Heart left ventricle (tissue), 16 donors: ENCODE measurements at regions not wholly inside any gene's neighbourhood (a gene's known extent, or its start where the extent isn't known, plus 50 kb on each side); places are given as distances from the start of the nearest gene placed in this dataset.

ENCODE experiments used
- ATAC-seq, 4 donors: fragments of 200-7000 bp; cut with Tn5 transposase; one replicate each; pipeline ENCODE4 v1.9.1; 2020 to 2022; ENCODE audit warnings: moderate library complexity in 4 of 4, mild to moderate bottlenecking in 3 of 4, moderate number of reproducible peaks in 1 of 4
- DNase-seq, 5 donors: peaks; one replicate each; pipeline ENCODE4 v3.0.0-alpha.2; 2020
- H3K27ac ChIP-seq, 12 donors: fragments of 200-600 bp; sonication (generic) in 4 of 12; one replicate each; pipeline versions ENCODE4 v1.5.0 to v1.8.0; 2016 to 2022; ENCODE audit warnings: mild to moderate bottlenecking in 2 of 12
- H3K27me3 ChIP-seq, 9 donors: fragments of 200-600 bp; sonication (generic) in 2 of 9; one replicate each; pipeline versions ENCODE4 v1.5.1 to v1.8.0; 2016 to 2022; ENCODE audit warnings: mild to moderate bottlenecking in 3 of 9
- H3K36me3 ChIP-seq, 9 donors: fragments of 200-600 bp; sonication (generic) in 2 of 9; one replicate each; pipeline versions ENCODE4 v1.5.0 to v1.8.0; 2018 to 2022; ENCODE audit warnings: mild to moderate bottlenecking in 2 of 9
- H3K4me1 ChIP-seq, 12 donors: fragments of 200-600 bp; sonication (generic) in 4 of 12; one replicate each; pipeline versions ENCODE4 v1.5.0 to v1.8.0; 2016 to 2022; ENCODE audit warnings: mild to moderate bottlenecking in 3 of 12
- H3K4me3 ChIP-seq, 12 donors: fragments of 200-600 bp; sonication (generic) in 4 of 12; one replicate each; pipeline versions ENCODE4 v1.5.0 to v1.8.0; 2017 to 2022; ENCODE audit warnings: mild to moderate bottlenecking in 9 of 12, moderate library complexity in 4 of 12
- H3K9me3 ChIP-seq, 12 donors: fragments of 200-600 bp; sonication (generic) in 4 of 12; one replicate each; pipeline versions ENCODE4 v1.5.0 to v1.8.0; 2016 to 2022; ENCODE audit warnings: mild to moderate bottlenecking in 1 of 12
- CTCF ChIP-seq, 12 donors: fragments of 200-600 bp; sonication (generic) in 4 of 12; IDR thresholded peaks; one replicate each; pipeline versions ENCODE4 v1.5.0 to v1.8.0; 2018 to 2022; ENCODE audit warnings: antibody characterized with exemption in 12 of 12, mild to moderate bottlenecking in 5 of 12
- POLR2A ChIP-seq, 2 donors: fragments of 450-650 bp; IDR thresholded peaks; one replicate each; pipeline ENCODE4 v1.6.1; 2017; ENCODE audit warnings: antibody characterized with exemption in 2 of 2, mild to moderate bottlenecking in 2 of 2, moderate library complexity in 2 of 2
- WGBS, 4 donors: extraction: QIAGEN DNeasy Blood & Tissue Kit in 2 of 4; methylation state at CpG; one replicate each; pipeline versions ENCODE4 v1.1.5 to v1.1.7; 2013 to 2018; 5-methylcytosine and 5-hydroxymethylcytosine counted together
- intact Hi-C, 10 donors: fragments of 100-400 bp; cut with DNase I; formaldehyde crosslinking; loops; one replicate each; pipeline versions ENCODE4 v1.11.1 to v1.14.2; 2022
- donor health status: ischemic (EF 13 %, LVEDD 7.1; RV severe dilation, severe dysfunction).
- donor health status: healthy with polysubstance abuse.
- donor health status: DM: no; HTN: yes; CAD: no.
- donor health status: DM: no; HTN: no; CAD: no.
- donor health status: ischemic (EF 25% LVEDD 6.9; RV normal size, moderate dysfunction).
- donor health status: ischemic (EF 25% LVEDD 5.7; RV mildly dilated, moderate dysfunction).
- donor health status: healthy.
- donor health status: DM: yes; HTN: yes; CAD: no.
- donor health status: ischemic (EF 35%, LVEDD 5.7; RV mildly dilated, moderate dysfunction).
- donor health status: nonischemic (EF 11% LVEDD 7.7; RV severe dilation, severe dysfunction).
- donor health status: DM: yes; HTN: yes; CAD: no.
- donor health status: PGD.
- donor health status: ischemic (EF 29% LVEDD 5.4; RV normal size, mild dysfunction).
- donor health status: nonischemic (EF 23%, LVEDD 6.1; RV moderate dilation, normal function).

- H3K36me3 ChIP-seq = no peaks in the 10 kb centered on the region
- DNase-seq (no peak), ATAC-seq (no peak)
- H3K4me1 ChIP-seq = no peaks in the 10 kb centered on the region
- WGBS, 4 donors = 85 to 97% (median 94%) methylated on average over 1 of the region's 1 CpG
- no peak for TF ChIP-seq POLR2A (IDR thresholded peaks at IDR 0.05)
- TF ChIP-seq CTCF (IDR thresholded peaks at IDR 0.05) = no peak
- no peak overlapping the region for H3K4me3 ChIP-seq
- intact Hi-C loops = no loop called here
- H3K27me3 ChIP-seq = peaks cover 0 to 8% (median 0%) of the 10 kb centered on the region in 9 donors
- H3K27ac ChIP-seq = no peak overlapping the region
- H3K9me3 ChIP-seq = no peaks in the 10 kb centered on the region
Measured at GRCh38 chr12:98217257-98217656, 298.1 kb upstream of the TMPO start.

- H3K27me3 ChIP-seq = peaks cover 0 to 8% (median 0%) of the 10 kb centered on the region in 9 donors
- 30 to 40% (median 33%) methylated on average over 2 of the region's 2 CpGs for WGBS, 4 donors
- TF ChIP-seq POLR2A (IDR thresholded peaks at IDR 0.05) (no peak), CTCF (IDR thresholded peaks at IDR 0.05) (no peak)
- no peak for ATAC-seq
- H3K27ac ChIP-seq = no peak overlapping the region
- DNase-seq = no peak
- H3K4me3 ChIP-seq = no peak overlapping the region
- intact Hi-C loops = no loop called here
- H3K4me1 ChIP-seq = no peaks in the 10 kb centered on the region
- H3K9me3 ChIP-seq = no peaks in the 10 kb centered on the region
- H3K36me3 ChIP-seq = no peaks in the 10 kb centered on the region
Measured at GRCh38 chr12:98220636-98221035, 294.8 kb upstream of the TMPO start.

GRCh38 chr12:98221243-98221808 lies 294.1 kb upstream of the TMPO start:
- H3K9me3 ChIP-seq = no peaks in the 10 kb centered on the region
- WGBS, 4 donors = 77 to 83% (median 79%) methylated on average over 8 of the region's 8 CpGs
- H3K4me1 ChIP-seq = no peaks in the 10 kb centered on the region
- ATAC-seq (no peak), DNase-seq (no peak)
- no peaks in the 10 kb centered on the region for H3K36me3 ChIP-seq
- TF ChIP-seq POLR2A (IDR thresholded peaks at IDR 0.05) (no peak), CTCF (IDR thresholded peaks at IDR 0.05) (no peak)
- no peak overlapping the region for H3K4me3 ChIP-seq
- intact Hi-C loops = no loop called here
- no peak overlapping the region for H3K27ac ChIP-seq
- peaks cover 0 to 8% (median 0%) of the 10 kb centered on the region in 9 donors for H3K27me3 ChIP-seq

- ATAC-seq = no peak
- Histone ChIP-seq H3K36me3 (no peaks in the 10 kb centered on the region), H3K4me3 (no peak overlapping the region), H3K9me3 (no peaks in the 10 kb centered on the region), H3K27ac (no peak overlapping the region), H3K4me1 (no peaks in the 10 kb centered on the region), H3K27me3 (peaks cover 0 to 8% (median 0%) of the 10 kb centered on the region in 9 donors)
- TF ChIP-seq CTCF (IDR thresholded peaks at IDR 0.05) = no peak
- TF ChIP-seq POLR2A (IDR thresholded peaks at IDR 0.05) = no peak
- WGBS, 4 donors = 56 to 69% (median 65%) methylated on average over 2 of the region's 2 CpGs
- intact Hi-C loops = no loop called here
- DNase-seq = no peak
Measured at GRCh38 chr12:98222135-98222534, 293.3 kb upstream of the TMPO start.
